ENCODE measurements at regions not wholly inside any gene's neighbourhood (a gene's known extent, or its start where the extent isn't known, plus 50 kb on each side); places are given as distances from the start of the nearest gene placed in this dataset.

DNA sequence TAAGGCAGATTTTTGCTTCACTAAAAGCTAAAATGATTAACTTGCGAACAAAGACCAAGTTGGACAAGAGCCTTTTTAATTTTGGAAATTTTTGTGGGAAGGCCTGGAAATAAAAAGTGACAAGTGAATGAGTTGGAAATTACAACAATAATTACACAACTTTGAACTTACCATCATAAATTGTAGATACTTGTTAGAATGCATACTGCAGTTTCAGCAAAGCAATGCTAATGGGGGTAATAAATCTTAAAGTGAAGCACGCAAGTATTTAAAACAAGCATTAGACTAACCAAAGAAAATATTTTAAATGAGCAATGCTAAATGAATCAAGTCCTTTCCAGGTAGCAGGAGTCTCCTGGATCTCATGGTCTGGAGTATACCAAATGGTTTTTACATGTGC lies 83.2 kb upstream of the EYA4 start:
- Histone ChIP-seq H3K27me3 (ENCODE audit: insufficient read depth, poor library complexity, severe bottlenecking) (no peaks in the 10 kb centered on the region), H3K27ac (replicated peaks) (no peak overlapping the region), H3K4me3 (replicated peaks; ENCODE audit: insufficient read depth, low read length) (no peak overlapping the region)
- no peak for DNase-seq (ENCODE audit: low read depth in 1 of 2, low spot score in 1 of 2)
- TF ChIP-seq, protein P1, sequence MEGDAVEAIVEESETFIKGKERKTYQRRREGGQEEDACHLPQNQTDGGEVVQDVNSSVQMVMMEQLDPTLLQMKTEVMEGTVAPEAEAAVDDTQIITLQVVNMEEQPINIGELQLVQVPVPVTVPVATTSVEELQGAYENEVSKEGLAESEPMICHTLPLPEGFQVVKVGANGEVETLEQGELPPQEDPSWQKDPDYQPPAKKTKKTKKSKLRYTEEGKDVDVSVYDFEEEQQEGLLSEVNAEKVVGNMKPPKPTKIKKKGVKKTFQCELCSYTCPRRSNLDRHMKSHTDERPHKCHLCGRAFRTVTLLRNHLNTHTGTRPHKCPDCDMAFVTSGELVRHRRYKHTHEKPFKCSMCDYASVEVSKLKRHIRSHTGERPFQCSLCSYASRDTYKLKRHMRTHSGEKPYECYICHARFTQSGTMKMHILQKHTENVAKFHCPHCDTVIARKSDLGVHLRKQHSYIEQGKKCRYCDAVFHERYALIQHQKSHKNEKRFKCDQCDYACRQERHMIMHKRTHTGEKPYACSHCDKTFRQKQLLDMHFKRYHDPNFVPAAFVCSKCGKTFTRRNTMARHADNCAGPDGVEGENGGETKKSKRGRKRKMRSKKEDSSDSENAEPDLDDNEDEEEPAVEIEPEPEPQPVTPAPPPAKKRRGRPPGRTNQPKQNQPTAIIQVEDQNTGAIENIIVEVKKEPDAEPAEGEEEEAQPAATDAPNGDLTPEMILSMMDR (IDR thresholded peaks at IDR 0.05; ENCODE audit: insufficient read depth, low read length), result no peak
- TF ChIP-seq POLR2AphosphoS5 (IDR thresholded peaks at IDR 0.05; ENCODE audit: low read depth) (no peak), GABPA (IDR thresholded peaks at IDR 0.05; ENCODE audit: low read depth) (no peak), SPI1 (IDR thresholded peaks at IDR 0.05; ENCODE audit: borderline replicate concordance, low read depth) (no peak)
- TF ChIP-seq, protein P2, sequence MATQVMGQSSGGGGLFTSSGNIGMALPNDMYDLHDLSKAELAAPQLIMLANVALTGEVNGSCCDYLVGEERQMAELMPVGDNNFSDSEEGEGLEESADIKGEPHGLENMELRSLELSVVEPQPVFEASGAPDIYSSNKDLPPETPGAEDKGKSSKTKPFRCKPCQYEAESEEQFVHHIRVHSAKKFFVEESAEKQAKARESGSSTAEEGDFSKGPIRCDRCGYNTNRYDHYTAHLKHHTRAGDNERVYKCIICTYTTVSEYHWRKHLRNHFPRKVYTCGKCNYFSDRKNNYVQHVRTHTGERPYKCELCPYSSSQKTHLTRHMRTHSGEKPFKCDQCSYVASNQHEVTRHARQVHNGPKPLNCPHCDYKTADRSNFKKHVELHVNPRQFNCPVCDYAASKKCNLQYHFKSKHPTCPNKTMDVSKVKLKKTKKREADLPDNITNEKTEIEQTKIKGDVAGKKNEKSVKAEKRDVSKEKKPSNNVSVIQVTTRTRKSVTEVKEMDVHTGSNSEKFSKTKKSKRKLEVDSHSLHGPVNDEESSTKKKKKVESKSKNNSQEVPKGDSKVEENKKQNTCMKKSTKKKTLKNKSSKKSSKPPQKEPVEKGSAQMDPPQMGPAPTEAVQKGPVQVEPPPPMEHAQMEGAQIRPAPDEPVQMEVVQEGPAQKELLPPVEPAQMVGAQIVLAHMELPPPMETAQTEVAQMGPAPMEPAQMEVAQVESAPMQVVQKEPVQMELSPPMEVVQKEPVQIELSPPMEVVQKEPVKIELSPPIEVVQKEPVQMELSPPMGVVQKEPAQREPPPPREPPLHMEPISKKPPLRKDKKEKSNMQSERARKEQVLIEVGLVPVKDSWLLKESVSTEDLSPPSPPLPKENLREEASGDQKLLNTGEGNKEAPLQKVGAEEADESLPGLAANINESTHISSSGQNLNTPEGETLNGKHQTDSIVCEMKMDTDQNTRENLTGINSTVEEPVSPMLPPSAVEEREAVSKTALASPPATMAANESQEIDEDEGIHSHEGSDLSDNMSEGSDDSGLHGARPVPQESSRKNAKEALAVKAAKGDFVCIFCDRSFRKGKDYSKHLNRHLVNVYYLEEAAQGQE (IDR thresholded peaks at IDR 0.05; ENCODE audit: insufficient replicate concordance, low read depth), result no peak

DNA sequence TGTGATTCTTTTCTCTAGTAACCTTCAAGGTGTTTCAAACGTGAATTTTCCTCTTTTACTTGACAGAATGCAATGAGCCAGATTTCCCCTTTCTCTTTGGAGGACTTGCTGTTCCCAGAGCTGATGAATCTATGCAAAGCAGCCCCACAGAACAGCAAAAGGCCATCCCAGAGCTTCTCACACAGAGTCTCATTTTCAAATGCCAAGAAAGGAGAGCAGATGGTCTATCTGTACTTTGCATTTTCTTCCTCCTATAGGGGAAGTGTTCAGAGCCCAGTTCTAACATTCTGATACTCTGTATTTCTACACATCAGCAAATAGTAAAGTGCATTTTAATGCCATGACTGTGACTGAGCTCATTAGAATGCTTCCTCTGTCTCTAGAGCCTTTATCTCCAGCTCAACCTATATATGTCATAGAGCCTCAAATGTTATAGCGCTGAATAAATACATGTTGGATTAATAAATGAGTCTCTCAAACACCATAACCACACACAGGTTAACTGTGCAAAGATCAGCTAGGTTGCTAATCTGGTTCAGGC lies 81.8 kb upstream of the EYA4 start:
- Histone ChIP-seq H3K27ac (replicated peaks) (no peak overlapping the region), H3K27me3 (ENCODE audit: insufficient read depth, poor library complexity, severe bottlenecking) (no peaks in the 10 kb centered on the region), H3K4me3 (replicated peaks; ENCODE audit: insufficient read depth, low read length) (no peak overlapping the region)
- DNase-seq (ENCODE audit: low read depth in 1 of 2, low spot score in 1 of 2), result no peak
- TF ChIP-seq POLR2AphosphoS5 (IDR thresholded peaks at IDR 0.05; ENCODE audit: low read depth), result no peak
- TF ChIP-seq GABPA (IDR thresholded peaks at IDR 0.05; ENCODE audit: low read depth), result no peak
- no peak for TF ChIP-seq SPI1 (IDR thresholded peaks at IDR 0.05; ENCODE audit: borderline replicate concordance, low read depth)
- TF ChIP-seq, protein P1 (IDR thresholded peaks at IDR 0.05; ENCODE audit: insufficient read depth, low read length), result no peak
- TF ChIP-seq, protein P2 (IDR thresholded peaks at IDR 0.05; ENCODE audit: insufficient replicate concordance, low read depth), result no peak

DNA sequence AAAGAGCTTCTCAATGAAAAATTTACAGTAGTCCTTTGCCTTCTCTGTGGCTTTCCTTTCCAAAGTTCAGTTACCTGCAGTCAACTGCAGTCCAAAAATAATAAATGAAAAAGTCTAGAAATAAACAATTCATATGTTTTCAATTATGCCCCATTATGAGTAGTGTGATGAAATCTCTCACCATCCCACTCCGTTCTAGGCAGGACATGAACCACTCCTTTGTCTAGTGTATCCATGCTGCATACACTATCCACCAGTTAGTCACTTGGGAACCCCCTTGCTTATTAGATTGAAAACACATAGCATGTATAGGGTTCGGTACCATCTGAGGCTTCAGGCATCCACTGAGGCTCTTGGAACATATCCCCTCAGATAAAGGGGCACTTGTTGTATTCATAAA lies 80.6 kb upstream of the EYA4 start:
- no peak overlapping the region for H3K27ac ChIP-seq (replicated peaks)
- no peak for TF ChIP-seq GABPA (IDR thresholded peaks at IDR 0.05; ENCODE audit: low read depth)
- TF ChIP-seq, protein P1 (IDR thresholded peaks at IDR 0.05; ENCODE audit: insufficient read depth, low read length), result no peak
- no peak for TF ChIP-seq SPI1 (IDR thresholded peaks at IDR 0.05; ENCODE audit: borderline replicate concordance, low read depth)
- TF ChIP-seq POLR2AphosphoS5 (IDR thresholded peaks at IDR 0.05; ENCODE audit: low read depth), result no peak
- TF ChIP-seq, protein P2 (IDR thresholded peaks at IDR 0.05; ENCODE audit: insufficient replicate concordance, low read depth), result no peak
- no peak for DNase-seq (ENCODE audit: low read depth in 1 of 2, low spot score in 1 of 2)
- no peaks in the 10 kb centered on the region for H3K27me3 ChIP-seq (ENCODE audit: insufficient read depth, poor library complexity, severe bottlenecking)
- H3K4me3 ChIP-seq (replicated peaks; ENCODE audit: insufficient read depth, low read length), result no peak overlapping the region

All from HL-60 (cell line).